ENCODE measurements at regions not wholly inside any gene's neighbourhood (a gene's known extent, or its start where the extent isn't known, plus 50 kb on each side); places are given as distances from the start of the nearest gene placed in this dataset.

DNA sequence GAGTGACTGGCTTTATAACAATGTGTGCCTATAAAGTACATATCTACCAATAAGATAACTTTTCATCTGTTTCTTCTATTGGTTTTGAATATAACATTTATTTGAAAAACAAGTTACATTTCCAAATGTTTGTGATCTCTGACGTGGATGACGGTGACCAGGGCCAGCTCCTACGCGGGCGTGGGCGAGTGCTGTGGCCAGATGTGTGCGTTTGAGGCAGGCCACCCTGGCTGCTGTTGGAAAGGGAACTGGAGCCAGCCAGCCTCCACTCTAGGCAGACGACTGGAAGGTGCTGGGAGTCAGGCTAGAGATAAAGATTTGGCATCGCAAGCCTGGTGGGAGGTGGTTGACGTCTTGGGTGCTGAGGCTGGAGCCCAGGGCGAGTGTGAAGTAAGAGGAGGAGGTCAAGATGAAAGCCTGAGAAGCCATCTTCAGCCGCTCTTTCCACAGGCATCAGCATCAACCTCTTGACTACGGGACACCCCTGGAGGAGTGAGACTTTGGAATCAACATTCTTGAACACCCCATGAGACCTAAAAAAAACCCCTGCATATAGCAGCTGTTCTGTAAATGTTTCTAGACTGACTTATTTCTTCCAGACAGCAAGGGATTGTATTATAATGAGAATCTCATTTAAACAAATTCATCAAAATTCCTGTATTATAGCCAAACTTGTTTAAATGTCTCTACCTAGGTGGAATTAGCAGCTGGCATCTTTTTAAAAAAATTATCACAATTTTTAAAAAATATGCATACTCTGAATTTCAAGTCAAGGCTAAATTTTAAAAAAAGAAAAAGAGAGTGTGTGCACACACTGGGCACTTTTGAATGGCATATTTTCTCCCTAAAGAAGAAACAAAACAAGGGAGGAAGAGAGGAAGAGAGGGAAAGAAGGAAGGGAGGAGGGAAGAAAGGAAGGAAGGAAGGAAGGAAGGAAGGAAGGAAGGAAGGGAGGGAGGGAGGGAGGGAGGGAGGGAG is 112.5 kb upstream of the SLC44A3 start:
- no peak for DNase-seq (ENCODE audit: low read depth, low spot score)

GRCh38 chr1:94702442-94702815 is 117.7 kb upstream of the SLC44A3 start:
- DNase-seq (ENCODE audit: low read depth, low spot score) = no peak

DNA sequence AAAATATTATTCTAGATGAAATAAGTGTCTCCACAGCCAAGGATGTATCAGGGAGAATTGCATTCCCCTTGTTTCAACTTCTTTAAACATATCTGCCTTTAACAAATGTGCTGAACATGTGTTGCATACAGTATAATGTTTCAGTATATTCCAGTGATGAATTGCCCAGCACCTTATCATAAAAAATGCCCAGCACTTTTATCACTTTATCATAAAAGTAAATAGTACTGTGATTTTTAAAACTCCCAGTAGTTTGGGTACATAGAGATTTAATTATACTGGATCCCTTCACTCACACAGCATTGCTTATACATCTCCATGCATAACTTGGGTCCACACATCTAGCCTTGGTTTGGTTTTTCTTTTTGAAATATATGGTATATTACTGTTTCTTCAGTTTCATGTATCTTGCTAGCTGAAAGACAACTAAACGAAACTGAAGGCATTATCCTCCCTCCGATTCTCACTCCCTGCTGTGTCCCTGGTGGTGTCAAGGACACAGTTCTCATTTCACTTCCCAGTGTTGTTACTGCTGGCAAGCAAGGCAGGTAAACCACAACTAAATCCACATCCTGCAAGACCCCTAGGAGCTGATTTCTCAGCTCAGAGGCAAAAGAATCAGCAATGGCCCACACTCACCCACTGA is 118.2 kb upstream of the SLC44A3 start:
- DNase-seq (ENCODE audit: low read depth, low spot score) = no peak

- peak; percentile 63 for DNase-seq (ENCODE audit: low read depth, low spot score)
Observed at GRCh38 chr1:94698759-94699502, 121.2 kb upstream of the SLC44A3 start.

DNA sequence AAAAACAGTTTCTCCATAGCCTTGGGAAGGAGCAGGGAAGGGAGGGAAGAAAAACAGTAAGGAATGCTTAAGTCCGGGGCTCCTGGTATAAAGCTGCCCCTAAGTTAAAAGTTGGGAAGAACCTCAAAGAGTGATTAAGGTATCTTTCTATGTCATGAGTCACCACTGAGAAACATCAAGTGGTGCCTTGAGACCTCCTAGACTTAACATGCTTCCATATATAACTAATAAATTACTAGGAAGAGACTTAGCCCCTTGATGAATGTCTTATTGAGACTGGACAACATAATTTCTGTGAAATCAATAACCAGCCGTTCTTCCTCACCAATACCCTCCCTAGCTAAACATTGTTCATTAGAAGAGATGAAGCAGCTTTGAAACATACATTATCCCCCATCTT is 121.8 kb upstream of the SLC44A3 start:
- peak; percentile 29 for DNase-seq (ENCODE audit: low read depth, low spot score)

DNA sequence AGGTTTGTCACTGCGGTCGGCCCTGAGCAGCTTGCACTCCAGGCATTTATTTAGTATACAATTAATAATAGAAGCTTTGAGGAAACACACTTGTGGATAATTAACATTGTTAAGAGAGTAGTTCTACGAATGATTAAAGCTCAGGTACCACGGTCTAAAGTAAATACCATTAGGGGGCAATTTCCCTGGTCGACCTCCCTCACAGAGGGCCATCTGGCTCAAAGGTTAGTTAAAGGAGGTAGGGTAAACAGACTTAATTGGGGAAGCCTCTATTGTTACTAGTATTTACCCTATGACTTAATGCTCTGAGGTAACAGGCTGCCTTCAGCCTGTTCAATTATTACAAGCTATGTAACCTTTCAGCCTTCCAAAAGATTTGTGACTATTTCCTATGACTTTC is 122.3 kb upstream of the SLC44A3 start:
- DNase-seq (ENCODE audit: low read depth, low spot score) = no peak

GRCh38 chr1:94694226-94694915 is 125.8 kb upstream of the SLC44A3 start:
- DNase-seq (ENCODE audit: low read depth, low spot score) = no peak

GRCh38 chr1:94693435-94693834 is 126.7 kb upstream of the SLC44A3 start:
- no peak for DNase-seq (ENCODE audit: low read depth, low spot score)

DNA sequence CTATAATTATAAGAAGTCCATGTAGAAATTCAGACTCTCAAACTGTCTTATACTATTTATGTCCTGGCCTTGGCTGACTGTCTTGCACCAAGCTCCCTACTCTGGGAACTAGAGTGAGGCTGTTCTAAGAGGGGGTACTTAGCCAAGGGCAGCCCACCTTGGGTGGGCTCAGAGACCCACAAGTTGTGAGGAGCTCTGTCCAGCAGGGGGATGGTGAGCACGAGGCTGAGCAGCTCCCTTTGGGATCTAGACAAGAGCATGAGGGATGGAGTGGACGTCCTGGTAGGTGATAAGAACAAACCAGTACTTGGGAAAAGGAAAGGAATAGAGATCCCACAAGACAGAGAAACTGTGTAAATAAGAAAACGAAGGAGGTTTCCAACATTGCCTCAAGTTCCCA is 127.1 kb upstream of the SLC44A3 start:
- DNase-seq (ENCODE audit: low read depth, low spot score) = no peak

GRCh38 chr1:94688646-94689045 is 131.5 kb upstream of the SLC44A3 start:
- DNase-seq (ENCODE audit: low read depth, low spot score) = no peak

GRCh38 chr1:94686882-94687281 is 133.3 kb upstream of the SLC44A3 start:
- DNase-seq (ENCODE audit: low read depth, low spot score) = no peak

GRCh38 chr1:94684690-94685250 is 135.4 kb upstream of the SLC44A3 start:
- no peak for DNase-seq (ENCODE audit: low read depth, low spot score)

DNA sequence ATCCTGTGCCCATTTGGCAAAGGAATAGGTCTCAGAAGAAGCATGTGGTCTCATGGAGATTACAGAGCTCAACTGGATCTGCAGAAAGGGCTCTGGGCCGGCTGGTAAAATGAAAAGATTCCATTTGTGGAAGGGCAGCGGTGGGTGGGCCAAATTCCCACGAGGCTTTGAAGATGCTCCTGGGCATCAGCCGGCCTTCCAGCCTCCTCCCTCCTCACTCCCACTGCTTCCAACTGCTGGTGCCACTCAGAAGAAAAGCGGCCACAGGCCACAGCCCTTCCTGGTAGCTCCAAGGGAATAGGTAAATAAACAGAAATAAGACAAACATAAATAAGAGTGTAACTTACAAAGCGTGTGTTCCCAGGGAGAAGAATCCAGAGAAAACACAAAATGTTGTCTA is 136.3 kb upstream of the SLC44A3 start:
- no peak for DNase-seq (ENCODE audit: low read depth, low spot score)

GRCh38 chr1:94680039-94680377 is 138.4 kb upstream of the F3 start:
- DNase-seq (ENCODE audit: low read depth, low spot score) = no peak

DNA sequence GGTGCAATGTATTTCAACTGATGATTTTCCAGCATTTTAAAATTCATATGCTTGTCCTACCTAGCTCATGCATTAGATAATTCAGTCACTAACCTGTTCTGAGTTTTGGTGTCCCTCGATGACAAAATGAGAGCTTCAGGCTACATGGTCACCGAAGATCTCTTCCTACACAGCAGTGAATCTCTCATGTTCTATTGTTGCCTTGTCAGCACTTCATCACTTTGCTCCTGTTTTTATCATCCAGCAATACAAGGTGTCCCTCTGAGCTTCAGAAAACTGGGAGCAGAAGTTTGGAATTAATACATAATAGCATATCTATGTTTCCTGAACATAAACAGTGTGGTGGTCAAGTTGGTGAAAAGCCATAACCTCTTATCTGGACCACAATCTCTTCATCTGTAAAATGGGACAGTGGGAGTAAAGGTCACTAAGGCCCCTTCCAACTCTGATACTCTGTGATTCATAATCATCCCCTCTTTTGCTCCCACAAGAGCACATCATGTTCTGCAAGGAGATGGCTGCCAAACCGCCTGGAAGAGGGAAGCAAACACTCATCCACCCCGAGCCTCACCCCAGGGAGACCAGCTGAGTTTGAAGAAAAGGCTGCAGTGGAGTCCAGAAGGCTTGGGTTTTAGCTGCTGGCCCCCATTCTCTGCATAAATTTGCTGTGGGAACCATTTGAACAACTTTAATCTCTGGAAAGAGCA is 137.9 kb upstream of the F3 start:
- DNase-seq (ENCODE audit: low read depth, low spot score) = no peak

DNA sequence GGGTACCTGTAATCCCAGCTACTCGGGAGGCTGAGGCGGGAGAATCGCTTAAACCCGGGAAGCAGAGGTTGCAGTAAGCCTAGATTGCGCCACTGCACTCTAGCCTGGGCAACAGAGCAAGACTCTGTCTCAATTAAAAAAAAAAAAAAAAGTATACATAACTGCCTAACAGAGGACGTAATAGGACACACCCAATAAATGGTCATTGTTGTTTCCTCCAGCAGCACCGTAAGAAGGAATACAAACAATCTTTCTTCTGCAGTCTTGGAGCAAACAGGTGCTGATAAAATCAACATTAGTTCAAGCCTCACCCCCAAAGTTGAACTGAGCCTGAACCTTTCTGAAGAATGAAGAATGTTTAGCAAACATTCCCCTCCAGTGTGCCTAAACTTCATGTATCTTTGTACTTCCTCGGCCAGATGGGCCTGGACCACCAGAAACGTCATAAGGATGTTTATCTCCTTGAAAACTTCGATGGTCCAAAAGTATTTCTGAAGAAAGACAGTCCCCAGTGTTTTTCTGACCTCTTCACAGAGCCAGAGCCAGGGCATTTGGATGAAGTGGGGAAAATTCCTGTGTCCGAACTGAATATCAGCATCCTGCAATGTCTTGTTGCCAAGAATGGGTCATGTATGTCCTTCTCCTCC is 136.8 kb upstream of the F3 start:
- DNase-seq (ENCODE audit: low read depth, low spot score) = no peak

GRCh38 chr1:94677714-94678113 is 136.2 kb upstream of the F3 start:
- no peak for DNase-seq (ENCODE audit: low read depth, low spot score)

GRCh38 chr1:94677087-94677486 is 135.5 kb upstream of the F3 start:
- no peak for DNase-seq (ENCODE audit: low read depth, low spot score)

GRCh38 chr1:94676686-94677085 is 135.1 kb upstream of the F3 start:
- no peak for DNase-seq (ENCODE audit: low read depth, low spot score)

DNA sequence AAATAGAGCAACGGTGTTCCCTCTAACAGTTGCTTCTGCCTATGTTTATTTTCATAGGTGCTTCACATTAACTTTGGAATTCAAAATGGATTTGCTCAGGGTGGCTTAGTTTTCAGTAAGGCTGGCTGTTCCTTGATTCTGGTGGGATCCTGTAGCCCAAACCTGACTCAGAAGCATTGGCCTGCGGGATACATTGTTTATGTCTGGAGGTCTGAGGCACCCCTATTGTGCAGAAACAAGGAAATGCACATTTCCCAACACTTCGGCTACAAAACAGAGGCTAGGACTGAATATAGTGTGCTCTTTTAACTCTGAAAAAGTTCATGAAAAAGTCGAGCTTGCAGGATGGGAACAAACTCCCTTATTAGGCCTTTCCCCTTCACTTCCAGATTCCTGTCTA is 133.8 kb upstream of the F3 start:
- DNase-seq (ENCODE audit: low read depth, low spot score) = no peak
